ENCODE measurements at regions not wholly inside any gene's neighbourhood (a gene's known extent, or its start where the extent isn't known, plus 50 kb on each side); places are given as distances from the start of the nearest gene placed in this dataset.

DNA sequence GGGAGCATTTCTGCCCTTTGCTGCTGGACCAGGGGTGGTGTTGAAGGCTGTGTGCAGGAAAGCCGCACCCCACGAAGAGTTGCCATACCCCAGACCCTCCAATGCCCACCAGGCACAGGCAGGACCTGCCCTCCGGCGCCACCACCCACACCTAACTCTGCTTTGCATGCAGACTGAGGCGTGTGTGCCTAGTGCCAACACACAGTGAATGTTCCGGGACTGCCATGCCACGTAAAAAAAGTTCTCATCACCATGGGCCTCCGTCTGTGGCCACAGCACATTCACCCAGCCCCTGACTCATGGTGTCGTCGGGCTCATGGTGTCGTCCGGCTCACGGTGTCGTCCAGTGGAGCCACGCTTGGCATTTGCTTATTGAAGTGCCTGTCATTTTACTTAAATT is 184.9 kb upstream of the RAB6C start:
- no peak for TF ChIP-seq CTCF (IDR thresholded peaks at IDR 0.05)
- TF ChIP-seq POLR2A (IDR thresholded peaks at IDR 0.05), result no peak

Measured in testis (tissue), 2 donors.